HT-29 (cell line): ENCODE measurements at regions not wholly inside any gene's neighbourhood (a gene's known extent, or its start where the extent isn't known, plus 50 kb on each side); places are given as distances from the start of the nearest gene placed in this dataset.
"Not testable (repeated sequence)": the region's sequence is repeated elsewhere in the genome, so short reads cannot be mapped to it uniquely, and the experiment has no call there.

Experiments
- DNase-seq: peaks from one replicate; pipeline ENCODE4 v3.0.0-alpha.2; 2015; ENCODE audit warnings: low spot score

GRCh38 chr2:57156231-57156924, 890.2 kb upstream of the VRK2 start:
- DNase-seq, result no peak

- no peak for DNase-seq
Measured at GRCh38 chr2:57160976-57161375, 885.6 kb upstream of the VRK2 start.

- DNase-seq, result no peak
Measured at GRCh38 chr2:57177176-57177575, 869.4 kb upstream of the VRK2 start.

- peak; percentile 14 for DNase-seq
Measured at GRCh38 chr2:57180042-57180567, 866.5 kb upstream of the VRK2 start.

- no peak for DNase-seq
Measured at GRCh38 chr2:57180678-57181077, 865.9 kb upstream of the VRK2 start.

- DNase-seq, result peak; percentile 17
Measured at GRCh38 chr2:57181315-57182038, 865.1 kb upstream of the VRK2 start.

GRCh38 chr2:57182916-57183315, 863.7 kb upstream of the VRK2 start:
- no peak for DNase-seq

- no peak for DNase-seq
Measured at GRCh38 chr2:57185568-57185967, 861.0 kb upstream of the VRK2 start.

GRCh38 chr2:57190007-57190406, 856.6 kb upstream of the VRK2 start:
- no peak for DNase-seq

- no peak for DNase-seq
Measured at GRCh38 chr2:57199663-57200062, 846.9 kb upstream of the VRK2 start.

GRCh38 chr2:57204364-57204763, 842.2 kb upstream of the VRK2 start:
- DNase-seq, result no peak

- no peak for DNase-seq
Measured at GRCh38 chr2:57205241-57205640, 841.4 kb upstream of the VRK2 start.

GRCh38 chr2:57207191-57207590, 839.4 kb upstream of the VRK2 start:
- no peak for DNase-seq

- no peak for DNase-seq
Measured at GRCh38 chr2:57209799-57210198, 836.8 kb upstream of the VRK2 start.

GRCh38 chr2:57210855-57211254, 835.8 kb upstream of the VRK2 start:
- no peak for DNase-seq

- no peak for DNase-seq
Measured at GRCh38 chr2:57217013-57217412, 829.6 kb upstream of the VRK2 start.

- DNase-seq, result no peak
Measured at GRCh38 chr2:57218206-57218605, 828.4 kb upstream of the VRK2 start.

- not testable (repeated sequence) for DNase-seq
Measured at GRCh38 chr2:57229706-57230105, 816.9 kb upstream of the VRK2 start.

- not testable (repeated sequence) for DNase-seq
Measured at GRCh38 chr2:57232341-57232740, 814.3 kb upstream of the VRK2 start.

- DNase-seq, result not testable (repeated sequence)
Measured at GRCh38 chr2:57251495-57251894, 795.1 kb upstream of the VRK2 start.

- not testable (repeated sequence) for DNase-seq
Measured at GRCh38 chr2:57276408-57276807, 770.2 kb upstream of the VRK2 start.

- DNase-seq, result no peak
Measured at GRCh38 chr2:57278451-57278850, 768.2 kb upstream of the VRK2 start.

- DNase-seq, result no peak
Measured at GRCh38 chr2:57291209-57291608, 755.4 kb upstream of the VRK2 start.
